Cardiac fibroblast (primary cell): ENCODE measurements at regions not wholly inside any gene's neighbourhood (a gene's known extent, or its start where the extent isn't known, plus 50 kb on each side); places are given as distances from the start of the nearest gene placed in this dataset.

Source experiments
- DNase-seq, 2 donors: peaks; one replicate each; pipeline versions ENCODE4 v3.0.0 to v3.0.0-alpha.2; 2010; ENCODE audit warnings: low read depth in 2 of 2
- H3K4me3 ChIP-seq, 2 donors: replicated peaks in 1 of 2; 1 replicate in 1 of 2; 2 replicates in 1 of 2; pipeline ENCODE4 v1.5.1; 2011; ENCODE audit warnings: low read depth in 2 of 2, low read length in 2 of 2, mild to moderate bottlenecking in 2 of 2, moderate library complexity in 1 of 2
- CTCF ChIP-seq: IDR thresholded peaks from one replicate; pipeline ENCODE4 v1.5.1; 2011; ENCODE audit warnings: low read depth, mild to moderate bottlenecking, low read length, inconsistent platforms

- DNase-seq = no peak
- no peak for TF ChIP-seq CTCF
- no peak overlapping the region for H3K4me3 ChIP-seq
Measured at GRCh38 chr2:17323697-17324096, 194.5 kb downstream of the RAD51AP2 start.

GRCh38 chr2:17322461-17322860 is 195.8 kb downstream of the RAD51AP2 start:
- no peak for TF ChIP-seq CTCF
- no peak for DNase-seq
- no peak overlapping the region for H3K4me3 ChIP-seq

- no peak for DNase-seq
- no peak overlapping the region for H3K4me3 ChIP-seq
- no peak for TF ChIP-seq CTCF
Measured at GRCh38 chr2:17319090-17319489, 199.2 kb downstream of the RAD51AP2 start.

GRCh38 chr2:17318013-17318412 is 200.2 kb downstream of the RAD51AP2 start:
- no peak overlapping the region for H3K4me3 ChIP-seq
- DNase-seq = no peak
- TF ChIP-seq CTCF = no peak

- no peak for TF ChIP-seq CTCF
- no peak for DNase-seq
- no peak overlapping the region for H3K4me3 ChIP-seq
Measured at GRCh38 chr2:17317439-17317976, 200.7 kb downstream of the RAD51AP2 start.

- H3K4me3 ChIP-seq = no peak overlapping the region
- no peak for DNase-seq
- no peak for TF ChIP-seq CTCF
Measured at GRCh38 chr2:17313261-17313660, 205.0 kb downstream of the RAD51AP2 start.
